ENCODE measurements at regions not wholly inside any gene's neighbourhood (a gene's known extent, or its start where the extent isn't known, plus 50 kb on each side); places are given as distances from the start of the nearest gene placed in this dataset.

- TF ChIP-seq REST (IDR thresholded peaks at IDR 0.05; ENCODE audit: unreplicated experiment) (no peak), CTCF (conservative IDR thresholded peaks at IDR 0.05; ENCODE audit: low read depth in 2 of 2) (no peak), ZNF114 (CRISPR knock-in tag; IDR thresholded peaks at IDR 0.05) (no peak), EZH2 (IDR thresholded peaks at IDR 0.05; ENCODE audit: low read depth, unreplicated experiment) (no peak), POLR2AphosphoS5 (IDR thresholded peaks at IDR 0.05; ENCODE audit: low read depth) (no peak), NANOG (IDR thresholded peaks at IDR 0.05; ENCODE audit: borderline replicate concordance) (no peak), ZNF462 (CRISPR knock-in tag; IDR thresholded peaks at IDR 0.05) (no peak), JUNB (IDR thresholded peaks at IDR 0.05; ENCODE audit: unreplicated experiment) (no peak), EZH2phosphoT487 (IDR thresholded peaks at IDR 0.05; ENCODE audit: unreplicated experiment) (no peak), ETS1 (IDR thresholded peaks at IDR 0.05) (no peak)
Observed at GRCh38 chr17:72422505-72423285, 301.9 kb downstream of the SOX9 start.

Data from GM23338 (cell line).